ENCODE measurements at regions not wholly inside any gene's neighbourhood (a gene's known extent, or its start where the extent isn't known, plus 50 kb on each side); places are given as distances from the start of the nearest gene placed in this dataset.

GRCh38 chr20:61126369-61127195, 125.5 kb upstream of the CDH4 start:
- no peaks in the 10 kb centered on the region for H3K9me3 ChIP-seq (ENCODE audit: control insufficient read depth, low read length)
- no peak overlapping the region for H3K27ac Mint-ChIP-seq
- no peaks in the 10 kb centered on the region for H3K36me3 ChIP-seq (ENCODE audit: control insufficient read depth, insufficient read depth, low read length)
- H3K4me3 ChIP-seq (ENCODE audit: low read length) = no peak overlapping the region
- H3K27ac ChIP-seq (ENCODE audit: low read depth, low read length) = no peak overlapping the region
- DNase-seq = no peak
- peaks cover 1% of the 10 kb centered on the region for H3K4me1 Mint-ChIP-seq
- no peak overlapping the region for H3K9ac ChIP-seq (ENCODE audit: extremely low read depth, low read length, poor library complexity, severe bottlenecking)
- peaks cover 67% of the 10 kb centered on the region for H3K27me3 Mint-ChIP-seq (ENCODE audit: insufficient read depth)
- no peaks in the 10 kb centered on the region for H3K36me3 Mint-ChIP-seq (ENCODE audit: low read depth)
- H3K9me3 Mint-ChIP-seq = no peaks in the 10 kb centered on the region
- H3K4me1 ChIP-seq (ENCODE audit: control insufficient read depth, insufficient read depth, low read length) = no peaks in the 10 kb centered on the region
- H3K4me3 Mint-ChIP-seq = no peak overlapping the region
- TF ChIP-seq CTCF (conservative IDR thresholded peaks at IDR 0.05) = no peak
- WGBS, 2 experiments (ENCODE audit: insufficient coverage in 1 of 2, insufficient read length in 1 of 2) = 92 to 95% methylated on average over 18 to 20 of the region's 21 CpGs
- no peaks in the 10 kb centered on the region for H3K27me3 ChIP-seq (ENCODE audit: control insufficient read depth, insufficient read depth, low read length, poor library complexity, severe bottlenecking)

GRCh38 chr20:61127311-61128039, 124.6 kb upstream of the CDH4 start:
- no peaks in the 10 kb centered on the region for H3K9me3 ChIP-seq (ENCODE audit: control insufficient read depth, low read length)
- Mint-ChIP-seq H3K4me3 (no peak overlapping the region), H3K36me3 (ENCODE audit: low read depth) (no peaks in the 10 kb centered on the region), H3K27me3 (ENCODE audit: insufficient read depth) (peaks cover 68% of the 10 kb centered on the region), H3K4me1 (peaks cover 1% of the 10 kb centered on the region), H3K27ac (no peak overlapping the region), H3K9me3 (no peaks in the 10 kb centered on the region)
- TF ChIP-seq CTCF (conservative IDR thresholded peaks at IDR 0.05) = no peak
- no peak for DNase-seq
- H3K4me1 ChIP-seq (ENCODE audit: control insufficient read depth, insufficient read depth, low read length) = no peaks in the 10 kb centered on the region
- 91 to 95% methylated on average over 4 to 12 of the region's 12 CpGs for WGBS, 2 experiments (ENCODE audit: insufficient coverage in 1 of 2, insufficient read length in 1 of 2)
- no peaks in the 10 kb centered on the region for H3K36me3 ChIP-seq (ENCODE audit: control insufficient read depth, insufficient read depth, low read length)
- no peak overlapping the region for H3K9ac ChIP-seq (ENCODE audit: extremely low read depth, low read length, poor library complexity, severe bottlenecking)
- H3K27me3 ChIP-seq (ENCODE audit: control insufficient read depth, insufficient read depth, low read length, poor library complexity, severe bottlenecking) = no peaks in the 10 kb centered on the region
- no peak overlapping the region for H3K27ac ChIP-seq (ENCODE audit: low read depth, low read length)
- H3K4me3 ChIP-seq (ENCODE audit: low read length) = no peak overlapping the region

- Mint-ChIP-seq H3K4me1 (peaks cover 1% of the 10 kb centered on the region), H3K27me3 (ENCODE audit: insufficient read depth) (peaks cover 71% of the 10 kb centered on the region), H3K36me3 (ENCODE audit: low read depth) (no peaks in the 10 kb centered on the region), H3K9me3 (no peaks in the 10 kb centered on the region), H3K27ac (no peak overlapping the region), H3K4me3 (no peak overlapping the region)
- no peak overlapping the region for H3K4me3 ChIP-seq (ENCODE audit: low read length)
- no peak for DNase-seq
- no peaks in the 10 kb centered on the region for H3K9me3 ChIP-seq (ENCODE audit: control insufficient read depth, low read length)
- H3K4me1 ChIP-seq (ENCODE audit: control insufficient read depth, insufficient read depth, low read length) = no peaks in the 10 kb centered on the region
- H3K27ac ChIP-seq (ENCODE audit: low read depth, low read length) = no peak overlapping the region
- H3K36me3 ChIP-seq (ENCODE audit: control insufficient read depth, insufficient read depth, low read length) = no peaks in the 10 kb centered on the region
- WGBS, 2 experiments (ENCODE audit: insufficient coverage in 1 of 2, insufficient read length in 1 of 2) = 87 to 88% methylated on average over 9 to 14 of the region's 14 CpGs
- H3K27me3 ChIP-seq (ENCODE audit: control insufficient read depth, insufficient read depth, low read length, poor library complexity, severe bottlenecking) = no peaks in the 10 kb centered on the region
- H3K9ac ChIP-seq (ENCODE audit: extremely low read depth, low read length, poor library complexity, severe bottlenecking) = no peak overlapping the region
- TF ChIP-seq CTCF (conservative IDR thresholded peaks at IDR 0.05) = no peak
Measured at GRCh38 chr20:61128701-61129269, 123.3 kb upstream of the CDH4 start.

All from endodermal cell (in vitro differentiated cells).